ENCODE measurements at regions not wholly inside any gene's neighbourhood (a gene's known extent, or its start where the extent isn't known, plus 50 kb on each side); places are given as distances from the start of the nearest gene placed in this dataset.
"Not testable (repeated sequence)": the region's sequence is repeated elsewhere in the genome, so short reads cannot be mapped to it uniquely, and the experiment has no call there.

DNA sequence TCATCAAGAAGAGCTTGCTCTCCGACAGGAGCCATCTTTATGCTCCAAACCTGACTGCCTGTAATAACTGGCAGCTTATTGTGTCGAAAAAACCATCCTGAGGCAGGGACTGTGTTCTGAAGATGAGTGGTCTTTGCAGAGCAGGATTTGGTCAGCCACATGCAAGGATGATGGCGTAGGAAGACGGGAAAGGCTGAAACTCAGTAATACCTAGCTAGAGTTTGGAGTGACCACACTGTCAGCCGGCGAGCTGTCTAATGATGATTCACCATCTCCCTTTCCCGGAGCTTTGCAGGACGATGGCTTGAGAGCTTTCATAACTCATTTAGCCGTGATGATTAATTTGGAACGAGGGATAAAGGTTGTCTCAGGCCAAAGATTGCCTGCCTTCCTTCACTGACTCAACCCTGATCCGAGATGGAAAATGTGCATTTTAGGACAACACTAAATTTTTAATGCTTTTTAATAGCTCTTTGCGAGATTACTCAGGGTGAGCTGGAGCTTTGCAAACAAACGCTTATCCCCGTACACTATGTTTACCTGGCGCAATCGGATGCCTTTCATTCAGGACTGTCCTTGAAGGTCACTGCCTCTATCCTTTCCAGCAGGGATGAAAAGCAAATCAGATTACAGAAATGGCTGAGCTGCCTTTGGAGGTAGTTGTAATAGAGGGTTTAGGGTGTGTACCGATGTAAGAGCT lies 288.5 kb downstream of the ASMT start:
- Histone ChIP-seq H3K27ac (no peak overlapping the region), H3K27me3 (replicated peaks in 1 of 7) (peaks cover 0 to 28% (median 0%) of the 10 kb centered on the region in 7 donors), H3K4me3 (no peak overlapping the region), H3K4me1 (no peaks in the 10 kb centered on the region), H3K36me3 (no peaks in the 10 kb centered on the region), H3K9me3 (peaks cover 0 to 33% (median 18%) of the 10 kb centered on the region in 8 donors)
- TF ChIP-seq POLR2AphosphoS5 (IDR thresholded peaks at IDR 0.05), result no peak
- TF ChIP-seq, protein P1, sequence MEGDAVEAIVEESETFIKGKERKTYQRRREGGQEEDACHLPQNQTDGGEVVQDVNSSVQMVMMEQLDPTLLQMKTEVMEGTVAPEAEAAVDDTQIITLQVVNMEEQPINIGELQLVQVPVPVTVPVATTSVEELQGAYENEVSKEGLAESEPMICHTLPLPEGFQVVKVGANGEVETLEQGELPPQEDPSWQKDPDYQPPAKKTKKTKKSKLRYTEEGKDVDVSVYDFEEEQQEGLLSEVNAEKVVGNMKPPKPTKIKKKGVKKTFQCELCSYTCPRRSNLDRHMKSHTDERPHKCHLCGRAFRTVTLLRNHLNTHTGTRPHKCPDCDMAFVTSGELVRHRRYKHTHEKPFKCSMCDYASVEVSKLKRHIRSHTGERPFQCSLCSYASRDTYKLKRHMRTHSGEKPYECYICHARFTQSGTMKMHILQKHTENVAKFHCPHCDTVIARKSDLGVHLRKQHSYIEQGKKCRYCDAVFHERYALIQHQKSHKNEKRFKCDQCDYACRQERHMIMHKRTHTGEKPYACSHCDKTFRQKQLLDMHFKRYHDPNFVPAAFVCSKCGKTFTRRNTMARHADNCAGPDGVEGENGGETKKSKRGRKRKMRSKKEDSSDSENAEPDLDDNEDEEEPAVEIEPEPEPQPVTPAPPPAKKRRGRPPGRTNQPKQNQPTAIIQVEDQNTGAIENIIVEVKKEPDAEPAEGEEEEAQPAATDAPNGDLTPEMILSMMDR (IDR thresholded peaks at IDR 0.05 in 8 of 11, conservative IDR thresholded peaks at IDR 0.05 in 3 of 11), result no peak
- TF ChIP-seq POLR2A (IDR thresholded peaks at IDR 0.05), result no peak
- DNase-seq, result no peak
- 84 to 92% (median 88%) methylated on average over 17 of the region's 17 CpGs for WGBS, 5 donors
- intact Hi-C loops (cut with DNase I; ENCODE audit: low total_unique reads), result no loop called here

DNA sequence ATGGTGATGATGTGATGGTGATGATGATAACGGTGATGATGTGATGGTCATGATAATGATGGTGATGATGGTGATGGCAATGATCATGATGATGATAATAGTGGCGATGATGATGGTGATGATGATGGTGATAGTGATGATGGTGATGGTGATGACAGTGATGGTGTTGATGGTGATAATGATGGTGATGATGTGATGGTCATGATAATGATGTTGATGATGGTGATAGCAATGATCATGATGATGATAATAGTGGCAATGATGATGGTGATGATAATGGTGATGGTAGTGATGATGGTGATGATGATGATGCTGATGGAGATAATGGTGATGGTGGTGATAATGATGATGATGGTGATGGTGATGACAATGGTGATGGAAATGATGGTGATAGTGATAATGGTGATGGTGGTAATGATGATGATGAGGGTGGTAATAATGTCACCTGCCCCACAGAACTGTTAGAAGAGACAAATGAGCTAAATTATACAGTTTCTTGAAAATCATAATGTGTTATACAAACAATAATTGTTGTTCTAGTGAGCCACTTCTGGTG lies 289.9 kb downstream of the ASMT start:
- DNase-seq, result no peak
- Histone ChIP-seq H3K27ac (no peak overlapping the region), H3K27me3 (replicated peaks in 1 of 7) (peaks cover 0 to 28% (median 0%) of the 10 kb centered on the region in 7 donors), H3K4me1 (no peaks in the 10 kb centered on the region), H3K4me3 (no peak overlapping the region), H3K9me3 (peaks cover 0 to 35% (median 18%) of the 10 kb centered on the region in 8 donors), H3K36me3 (no peaks in the 10 kb centered on the region)
- WGBS, 5 donors, result 75 to 97% (median 84%) methylated on average over 2 of the region's 2 CpGs
- intact Hi-C loops (cut with DNase I; ENCODE audit: low total_unique reads), result no loop called here
- TF ChIP-seq POLR2AphosphoS5 (IDR thresholded peaks at IDR 0.05), result no peak
- TF ChIP-seq POLR2A (IDR thresholded peaks at IDR 0.05), result no peak
- TF ChIP-seq, protein P1 (IDR thresholded peaks at IDR 0.05 in 8 of 11, conservative IDR thresholded peaks at IDR 0.05 in 3 of 11), result no peak

DNA sequence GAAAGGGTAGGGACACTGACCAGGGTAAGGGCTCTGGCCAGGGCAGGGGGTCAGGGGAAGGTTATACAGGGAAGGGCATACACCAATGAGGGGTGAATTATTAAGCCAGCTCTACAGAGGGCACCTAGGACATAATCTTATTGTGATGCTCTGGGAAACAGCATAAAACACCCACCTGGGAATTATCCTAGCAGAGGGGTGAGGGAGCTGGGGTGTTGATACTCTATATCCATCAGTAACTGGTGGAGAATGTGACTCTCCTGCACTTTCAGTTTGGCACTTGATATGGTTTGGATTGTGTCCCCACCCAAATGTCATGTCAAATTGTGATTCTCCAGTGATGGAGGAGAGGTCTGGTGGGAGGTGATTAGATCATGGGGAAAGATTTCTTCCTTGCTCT lies 291.2 kb downstream of the ASMT start:
- intact Hi-C loops (cut with DNase I; ENCODE audit: low total_unique reads), result no loop called here
- Histone ChIP-seq H3K4me3 (no peak overlapping the region), H3K9me3 (peaks cover 0 to 35% (median 18%) of the 10 kb centered on the region in 8 donors), H3K36me3 (no peaks in the 10 kb centered on the region), H3K27me3 (replicated peaks in 1 of 7) (peaks cover 0 to 28% (median 0%) of the 10 kb centered on the region in 7 donors), H3K4me1 (no peaks in the 10 kb centered on the region), H3K27ac (no peak overlapping the region)
- TF ChIP-seq POLR2A (IDR thresholded peaks at IDR 0.05), result no peak
- TF ChIP-seq POLR2AphosphoS5 (IDR thresholded peaks at IDR 0.05), result no peak
- TF ChIP-seq, protein P1 (IDR thresholded peaks at IDR 0.05 in 8 of 11, conservative IDR thresholded peaks at IDR 0.05 in 3 of 11), result no peak
- DNase-seq, result no peak

DNA sequence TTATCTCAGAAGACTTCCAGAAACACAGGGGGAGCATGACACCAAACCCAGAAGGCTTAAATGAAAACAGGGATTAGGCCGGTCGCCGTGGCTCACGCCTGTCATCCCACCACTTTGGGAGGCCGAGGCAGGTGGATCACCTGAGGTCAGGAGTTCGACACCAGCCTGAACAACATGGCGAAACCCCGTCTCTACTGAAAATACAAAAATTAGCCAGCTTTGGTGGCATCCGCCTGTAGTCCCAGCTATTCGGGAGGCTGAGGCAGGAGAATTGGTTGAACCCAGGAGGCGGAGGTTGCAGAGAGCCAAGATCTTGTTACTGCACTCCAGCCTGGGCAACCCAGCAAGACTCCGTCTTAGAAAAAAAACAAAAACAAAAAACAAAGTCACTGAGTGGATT lies 294.1 kb downstream of the ASMT start:
- DNase-seq; H3K36me3 ChIP-seq; H3K27me3 ChIP-seq (replicated peaks in 1 of 7); intact Hi-C loops (cut with DNase I; ENCODE audit: low total_unique reads); H3K4me1 ChIP-seq; H3K4me3 ChIP-seq; H3K27ac ChIP-seq: not testable (repeated sequence)
- WGBS, 5 donors, result 90 to 98% (median 95%) methylated on average over 12 of the region's 12 CpGs
- peaks cover 0 to 34% (median 18%) of the 10 kb centered on the region in 8 donors for H3K9me3 ChIP-seq

Data from spleen (tissue), 11 donors.